Stimulated activated CD8-positive, alpha-beta memory T cell treated with anti-CD3 and anti-CD28 coated beads, Interleukin-7, amount 100 ng/mL, for 4 hours (primary cell): ENCODE measurements at regions not wholly inside any gene's neighbourhood (a gene's known extent, or its start where the extent isn't known, plus 50 kb on each side); places are given as distances from the start of the nearest gene placed in this dataset.
"Not testable (repeated sequence)": the region's sequence is repeated elsewhere in the genome, so short reads cannot be mapped to it uniquely, and the experiment has no call there.

Experiments used
- DNase-seq, 2 donors: peaks; one replicate each; pipeline ENCODE4 v3.0.0-alpha.2; 2020; ENCODE audit warnings: low read depth in 2 of 2

- DNase-seq = peak in 1 of 2 donors; percentile 15
These were observed 201.9 kb downstream of the DAD1 start for GRCh38 chr14:22386924-22387775.

- no peak for DNase-seq
These were observed 204.0 kb downstream of the DAD1 start for GRCh38 chr14:22384974-22385526.

- no peak for DNase-seq
These were observed 204.9 kb downstream of the DAD1 start for GRCh38 chr14:22384167-22384549.

GRCh38 chr14:22383515-22384166, 205.4 kb downstream of the DAD1 start:
- DNase-seq = no peak

GRCh38 chr14:22382955-22383354, 206.1 kb downstream of the DAD1 start:
- DNase-seq = no peak

- no peak for DNase-seq
These were observed 206.6 kb downstream of the DAD1 start for GRCh38 chr14:22382395-22382794.

DNA sequence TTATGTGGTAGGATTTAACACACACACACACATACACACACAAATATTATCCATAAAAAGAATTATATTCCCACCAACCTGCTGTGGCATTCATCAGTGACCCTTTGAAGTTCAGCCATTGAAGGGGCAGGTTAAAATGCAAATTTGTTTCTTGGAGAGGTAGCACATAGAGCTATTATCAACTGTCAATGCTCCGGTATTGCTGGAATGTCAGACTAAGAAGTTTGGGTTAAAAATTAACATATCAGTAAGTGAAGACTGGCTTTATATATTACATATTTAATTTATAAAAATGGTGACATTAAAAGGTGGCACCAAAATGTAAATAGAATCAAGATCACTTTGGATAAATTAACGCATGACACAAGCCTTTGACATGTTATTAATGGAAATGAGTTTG, 207.3 kb downstream of the DAD1 start:
- DNase-seq = no peak

- DNase-seq = no peak
These were observed 207.6 kb downstream of the DAD1 start for GRCh38 chr14:22381408-22381760.

DNA sequence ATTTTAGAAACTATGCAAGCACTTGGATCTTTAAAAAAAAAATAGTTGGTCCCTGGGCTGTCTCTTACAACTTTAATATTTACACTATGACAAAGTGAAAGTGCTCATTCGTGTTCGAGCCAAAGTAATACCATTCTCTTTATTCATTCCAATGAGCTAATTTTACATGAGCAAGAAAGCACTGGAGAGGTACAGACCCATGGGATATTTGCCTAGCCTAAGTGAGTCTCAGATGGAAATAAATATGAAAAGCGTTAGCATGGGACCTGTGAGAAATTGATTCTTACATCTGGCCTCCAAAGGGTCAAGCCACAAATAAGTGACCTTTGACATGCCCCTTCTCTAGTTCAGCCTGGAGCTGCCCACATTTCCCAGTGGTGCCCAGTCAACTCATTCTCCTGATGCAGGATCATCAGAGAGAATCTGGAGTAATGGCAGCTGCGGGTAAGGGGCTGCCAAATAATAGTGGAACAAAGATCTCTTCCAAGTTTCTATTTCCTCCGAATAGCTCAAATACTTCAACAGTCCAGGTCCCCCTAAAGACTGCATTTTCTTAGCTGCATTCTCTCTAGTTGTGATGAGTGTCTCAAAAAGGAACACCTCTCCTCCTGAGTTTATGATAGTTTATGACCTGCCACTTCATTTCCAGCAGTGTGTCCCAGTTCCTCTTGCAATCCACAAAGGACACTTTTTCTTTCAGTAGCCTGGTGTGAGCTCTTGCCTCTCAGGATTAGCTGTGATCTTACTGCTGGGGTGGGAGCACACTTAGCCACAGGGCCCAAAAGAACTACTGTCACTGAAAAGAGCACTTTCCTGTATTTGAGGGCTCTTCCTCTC, 208.2 kb downstream of the DAD1 start:
- no peak for DNase-seq

DNA sequence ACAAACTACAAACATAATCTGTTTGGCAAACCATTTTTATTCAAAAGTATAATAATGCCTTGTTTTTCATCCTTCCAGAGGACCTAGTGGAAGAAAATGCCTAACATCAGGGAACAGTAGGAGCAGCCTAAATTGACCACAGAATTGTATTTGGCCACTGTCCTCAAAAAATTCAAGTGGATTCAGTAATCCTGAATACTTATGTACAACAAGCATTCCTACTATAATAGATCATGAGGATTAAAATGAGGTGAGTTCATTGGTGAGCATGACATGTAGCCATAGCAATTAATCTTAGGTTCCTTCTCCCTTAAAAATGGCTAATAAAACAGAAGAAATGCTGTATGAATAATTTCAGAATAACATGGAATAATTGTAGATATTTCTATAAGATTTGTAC, 209.3 kb downstream of the DAD1 start:
- no peak for DNase-seq

DNA sequence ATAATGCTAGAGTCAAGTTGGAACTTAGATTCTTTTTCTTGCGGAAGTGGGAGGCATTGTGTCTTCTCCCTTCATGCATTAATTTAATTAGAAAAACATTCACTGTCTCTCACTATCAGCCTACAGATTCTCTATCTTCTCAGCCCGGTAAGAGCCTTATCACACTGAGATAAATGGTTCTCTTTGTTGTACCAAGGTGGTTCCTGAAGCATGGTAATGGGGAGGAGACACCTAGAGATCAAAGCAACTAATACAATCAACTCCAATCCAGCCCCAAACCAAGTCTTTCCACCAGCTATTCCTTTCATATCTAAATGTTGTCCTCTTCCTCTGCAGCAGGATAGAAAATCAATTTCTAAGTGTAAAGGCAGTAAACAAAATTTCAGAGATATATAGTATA, 210.8 kb downstream of the DAD1 start:
- no peak for DNase-seq

- no peak for DNase-seq
These were observed 213.6 kb downstream of the DAD1 start for GRCh38 chr14:22375321-22375930.

- DNase-seq = no peak
These were observed 218.8 kb downstream of the DAD1 start for GRCh38 chr14:22370084-22370847.

DNA sequence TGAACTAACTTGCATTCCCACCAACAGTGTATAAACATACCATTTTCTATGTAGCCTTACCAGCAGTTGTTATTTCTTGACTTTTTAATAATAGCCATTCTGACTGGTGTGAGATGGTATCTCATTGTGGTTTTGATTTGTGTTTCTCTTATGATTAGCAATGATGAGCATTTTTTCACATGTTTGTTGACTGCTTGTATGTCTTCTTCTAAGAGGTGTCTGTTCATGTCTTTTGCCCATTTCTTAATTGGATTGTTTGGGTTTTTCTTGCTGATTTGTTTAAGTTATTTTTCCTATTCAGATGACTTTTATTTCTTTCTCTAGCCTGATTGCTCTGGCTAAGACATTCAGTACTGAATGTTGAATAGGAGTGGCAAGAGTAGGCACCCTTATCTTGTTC, 230.3 kb downstream of the DAD1 start:
- no peak for DNase-seq

GRCh38 chr14:22349281-22349680, 239.7 kb downstream of the DAD1 start:
- not testable (repeated sequence) for DNase-seq

DNA sequence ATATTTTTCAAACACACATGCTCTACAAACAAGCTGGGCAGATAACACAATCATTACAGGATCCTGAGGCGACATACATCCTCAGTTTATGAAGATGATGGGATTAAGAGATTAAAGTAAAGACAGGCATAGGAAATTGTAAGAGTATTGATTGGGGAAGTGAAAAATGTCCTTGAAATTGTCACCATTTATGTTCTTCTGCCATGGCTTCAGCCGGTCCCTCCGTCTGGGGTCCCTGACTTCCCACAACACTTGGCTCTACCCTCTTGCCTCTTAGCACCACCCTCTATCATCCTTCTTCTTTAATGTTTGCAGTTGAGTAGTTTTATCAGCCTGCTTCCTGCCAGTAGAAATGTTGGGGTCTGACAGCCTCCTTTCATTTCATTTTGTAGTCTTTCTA, 244.4 kb downstream of the DAD1 start:
- no peak for DNase-seq

GRCh38 chr14:22344209-22344608, 244.8 kb downstream of the DAD1 start:
- not testable (repeated sequence) for DNase-seq

DNA sequence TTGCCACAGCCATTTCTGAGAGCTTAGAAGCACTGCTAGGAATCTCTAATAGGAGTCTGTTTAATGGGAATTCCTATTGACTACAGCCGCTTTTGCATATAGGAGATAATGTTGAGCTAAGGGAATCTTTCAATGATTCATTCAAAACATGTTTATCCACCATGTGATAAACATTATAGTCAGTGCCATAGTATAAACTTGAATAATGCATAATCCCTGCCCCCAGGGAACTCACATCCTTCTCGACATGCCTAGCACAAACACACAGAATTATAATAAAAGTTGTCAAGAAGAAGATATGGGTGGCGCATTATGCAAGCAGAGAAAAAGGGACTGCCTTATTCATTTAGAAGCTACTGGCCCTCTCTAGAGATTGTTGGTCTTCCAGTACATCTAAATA, 248.0 kb downstream of the DAD1 start:
- no peak for DNase-seq

GRCh38 chr14:22338917-22339715, 249.9 kb downstream of the DAD1 start:
- DNase-seq = no peak

DNA sequence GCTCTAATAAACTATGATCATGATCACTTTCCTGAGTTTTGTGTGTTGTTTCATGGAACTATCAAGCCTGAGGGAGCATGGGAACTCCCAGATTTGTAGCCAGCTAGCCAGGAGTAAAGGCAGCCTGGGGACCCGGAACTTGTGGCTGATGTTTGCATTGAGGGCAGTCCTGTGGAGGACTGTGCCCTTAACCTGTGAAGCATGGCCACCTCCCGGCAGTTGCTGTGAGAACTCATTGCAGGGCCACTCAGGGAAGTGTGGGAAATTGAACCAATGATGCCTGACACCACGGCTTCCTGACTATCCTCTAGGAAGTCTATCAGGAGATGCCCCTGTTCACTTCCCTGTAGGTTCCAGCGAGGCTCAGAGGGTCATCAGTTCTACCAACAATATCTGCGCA, 250.6 kb downstream of the DAD1 start:
- no peak for DNase-seq
